ENCODE measurements at regions not wholly inside any gene's neighbourhood (a gene's known extent, or its start where the extent isn't known, plus 50 kb on each side); places are given as distances from the start of the nearest gene placed in this dataset.
"Not testable (repeated sequence)": the region's sequence is repeated elsewhere in the genome, so short reads cannot be mapped to it uniquely, and the experiment has no call there.

DNA sequence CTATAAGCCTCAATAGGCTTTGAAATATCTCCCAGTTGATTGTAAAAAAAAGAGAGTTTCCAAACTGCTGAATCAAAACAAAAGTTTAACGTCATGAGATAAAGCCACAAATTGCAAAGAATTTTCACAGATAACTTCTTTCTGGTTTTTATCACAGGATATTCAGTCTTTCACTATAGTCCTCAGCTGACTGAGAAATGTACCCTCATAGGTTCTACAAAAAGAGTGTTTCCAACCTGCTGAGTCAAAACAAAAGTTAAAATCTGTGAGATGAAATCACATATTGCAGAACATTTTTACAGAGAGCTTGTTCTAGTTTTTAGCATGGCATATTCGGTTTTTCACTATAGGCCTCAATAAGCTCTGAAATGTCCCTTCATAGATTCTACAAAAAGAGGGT lies 559.2 kb downstream of the KCNJ18 start:
- no peak for DNase-seq (ENCODE audit: low read depth in 2 of 2, low spot score in 1 of 2)

- DNase-seq (ENCODE audit: low read depth in 2 of 2, low spot score in 1 of 2) = no peak
Observed at GRCh38 chr17:22253007-22253406, 560.7 kb downstream of the KCNJ18 start.

GRCh38 chr17:22265807-22266206 lies 573.5 kb downstream of the KCNJ18 start:
- DNase-seq (ENCODE audit: low read depth in 2 of 2, low spot score in 1 of 2) = no peak

GRCh38 chr17:22266231-22266630 lies 573.9 kb downstream of the KCNJ18 start:
- DNase-seq (ENCODE audit: low read depth in 2 of 2, low spot score in 1 of 2) = no peak

DNA sequence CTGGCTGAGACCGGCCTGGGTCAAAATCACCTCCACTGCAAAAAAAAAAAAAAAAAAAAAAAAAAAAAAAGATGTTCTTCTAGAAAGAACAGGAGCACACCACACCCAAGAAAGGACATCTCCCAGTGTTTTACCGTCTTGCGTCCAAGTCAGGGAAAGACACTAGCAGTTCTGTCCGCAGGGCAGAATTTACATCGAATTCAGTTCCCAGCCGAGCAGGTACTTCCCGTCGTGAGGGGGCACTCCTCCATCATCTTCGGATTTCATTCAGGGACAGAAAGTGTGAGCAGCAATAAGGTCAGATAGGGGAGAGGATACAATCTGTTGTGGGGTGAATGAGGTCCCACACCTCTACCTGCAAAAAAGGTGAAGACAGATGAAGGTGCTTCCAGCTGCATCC lies 574.7 kb downstream of the KCNJ18 start:
- no peak for DNase-seq (ENCODE audit: low read depth in 2 of 2, low spot score in 1 of 2)

DNA sequence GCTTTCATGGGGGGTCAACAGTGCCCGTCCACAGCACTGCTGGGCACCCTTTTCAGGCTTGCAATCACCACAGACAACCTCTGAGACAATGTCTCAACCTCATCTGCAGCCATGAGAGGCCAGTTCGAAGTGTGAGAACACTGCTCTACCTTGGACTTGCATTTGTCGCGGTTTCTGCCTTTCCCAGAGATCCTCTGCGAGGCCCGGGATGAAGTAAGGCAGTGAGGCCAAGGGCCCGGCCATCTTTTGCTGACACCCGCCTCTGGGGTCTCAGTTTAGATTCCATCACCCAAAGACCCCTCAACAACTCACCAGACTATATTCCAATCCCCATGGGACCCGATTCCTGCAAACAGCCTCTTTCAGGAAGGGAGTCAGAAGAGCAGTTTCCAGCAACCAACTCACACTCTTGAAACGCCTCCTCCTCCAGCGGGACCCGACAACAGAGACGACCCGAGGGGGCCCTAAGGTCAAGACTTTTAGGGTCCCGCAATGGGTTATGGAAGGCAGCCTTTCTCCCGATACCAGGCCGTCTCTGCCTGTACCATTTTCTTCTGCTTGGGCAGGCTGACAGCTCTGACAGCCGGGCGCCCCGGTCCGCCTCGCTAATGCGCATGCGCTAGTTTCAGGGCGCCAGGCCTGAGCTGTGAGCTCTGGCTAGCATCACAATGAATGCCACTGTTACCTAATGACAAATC lies 576.0 kb downstream of the KCNJ18 start:
- DNase-seq (ENCODE audit: low read depth in 2 of 2, low spot score in 1 of 2) = no peak

GRCh38 chr17:22268912-22269220 lies 576.5 kb downstream of the KCNJ18 start:
- DNase-seq (ENCODE audit: low read depth in 2 of 2, low spot score in 1 of 2) = no peak

GRCh38 chr17:22270381-22270780 lies 578.1 kb downstream of the KCNJ18 start:
- no peak for DNase-seq (ENCODE audit: low read depth in 2 of 2, low spot score in 1 of 2)

- DNase-seq (ENCODE audit: low read depth in 2 of 2, low spot score in 1 of 2) = not testable (repeated sequence)
Observed at GRCh38 chr17:22270809-22271208, 578.5 kb downstream of the KCNJ18 start.

DNA sequence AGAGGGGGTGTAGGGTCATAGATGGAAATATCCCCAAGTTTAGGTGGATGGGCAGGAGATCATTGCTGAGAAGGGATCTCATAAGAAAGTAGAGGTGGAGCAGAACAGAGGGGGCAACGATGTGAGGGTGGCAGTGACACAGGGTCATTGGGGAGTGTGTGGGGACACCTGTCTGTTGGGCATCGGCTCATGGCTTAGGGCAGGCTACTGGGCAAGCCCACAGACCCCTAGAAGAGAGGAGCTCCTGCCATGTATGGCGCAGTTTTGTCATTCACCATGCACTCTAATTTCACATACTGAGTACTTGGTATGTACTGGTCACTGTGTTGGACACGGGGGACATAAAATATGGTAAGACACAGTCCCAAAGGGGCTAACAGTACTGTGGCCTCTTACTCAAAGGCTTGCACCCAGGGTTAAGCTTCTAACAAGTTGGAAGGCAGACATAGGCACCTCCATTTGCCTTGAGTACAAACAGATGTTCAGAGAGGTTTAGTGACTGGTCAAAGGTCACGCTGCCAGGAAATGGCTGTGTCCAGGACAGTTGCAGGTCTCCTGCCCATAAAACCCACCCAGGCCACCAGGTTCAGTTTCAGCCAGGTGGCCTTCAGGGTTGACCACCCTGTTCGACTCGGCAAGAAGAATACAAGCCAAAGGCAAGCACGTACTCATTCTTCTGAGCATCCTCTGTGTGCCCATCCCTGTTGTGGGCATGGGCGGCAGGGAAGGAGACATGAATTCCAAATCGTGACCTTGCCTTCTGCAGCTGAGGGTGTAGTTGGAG lies 580.2 kb downstream of the KCNJ18 start:
- no peak for DNase-seq (ENCODE audit: low read depth in 2 of 2, low spot score in 1 of 2)

- DNase-seq (ENCODE audit: low read depth in 2 of 2, low spot score in 1 of 2) = no peak
Observed at GRCh38 chr17:22273308-22273707, 581.0 kb downstream of the KCNJ18 start.

- DNase-seq (ENCODE audit: low read depth in 2 of 2, low spot score in 1 of 2) = no peak
Observed at GRCh38 chr17:22277595-22277994, 585.3 kb downstream of the KCNJ18 start.

DNA sequence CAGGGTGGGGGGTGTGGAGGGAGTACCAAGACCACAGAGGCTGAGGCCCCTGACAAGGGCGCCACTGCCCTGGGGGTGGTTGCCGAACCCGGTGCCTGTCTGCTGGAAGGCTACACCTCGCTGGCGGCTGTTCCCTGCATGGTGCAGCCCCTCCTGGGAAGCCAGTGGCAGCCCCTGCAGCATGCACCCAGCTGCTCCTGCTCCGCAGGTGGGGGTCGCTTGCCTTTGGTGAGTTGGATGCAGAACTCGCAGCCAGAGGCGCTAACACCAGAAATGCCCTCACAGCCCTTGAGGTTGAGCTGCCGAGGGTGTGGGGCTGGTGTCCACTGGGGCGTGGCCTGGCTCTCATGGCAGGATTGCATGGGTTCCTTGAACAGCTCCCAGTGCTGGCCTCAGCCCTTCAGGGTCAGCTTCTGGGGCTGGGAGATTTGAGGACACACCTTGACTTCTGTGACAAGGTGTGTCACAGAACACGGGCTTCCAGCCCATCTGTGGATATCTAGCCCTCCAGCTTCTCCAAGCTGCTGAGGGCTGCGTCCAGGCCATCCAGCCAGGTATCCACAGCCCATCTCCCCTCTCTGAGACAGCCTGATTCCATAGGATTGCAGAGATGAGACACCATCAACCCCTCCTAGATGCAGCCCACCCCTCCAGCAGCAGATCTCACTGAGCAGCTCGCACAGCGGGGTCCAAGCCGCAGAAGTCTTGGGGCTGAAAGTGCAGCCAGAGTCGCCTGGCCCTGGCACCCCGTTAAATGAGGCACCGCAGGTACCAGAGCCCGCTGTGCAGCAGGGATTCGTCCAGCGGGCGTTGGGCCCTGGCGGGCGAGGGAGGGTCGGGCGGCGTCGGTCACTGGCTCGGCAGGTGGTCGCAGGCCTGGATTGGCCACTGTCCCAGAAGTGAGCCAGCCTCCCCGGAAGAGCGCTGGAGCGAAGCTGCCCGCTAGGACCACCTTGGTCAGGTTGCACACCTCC lies 586.3 kb downstream of the KCNJ18 start:
- no peak for DNase-seq (ENCODE audit: low read depth in 2 of 2, low spot score in 1 of 2)

DNA sequence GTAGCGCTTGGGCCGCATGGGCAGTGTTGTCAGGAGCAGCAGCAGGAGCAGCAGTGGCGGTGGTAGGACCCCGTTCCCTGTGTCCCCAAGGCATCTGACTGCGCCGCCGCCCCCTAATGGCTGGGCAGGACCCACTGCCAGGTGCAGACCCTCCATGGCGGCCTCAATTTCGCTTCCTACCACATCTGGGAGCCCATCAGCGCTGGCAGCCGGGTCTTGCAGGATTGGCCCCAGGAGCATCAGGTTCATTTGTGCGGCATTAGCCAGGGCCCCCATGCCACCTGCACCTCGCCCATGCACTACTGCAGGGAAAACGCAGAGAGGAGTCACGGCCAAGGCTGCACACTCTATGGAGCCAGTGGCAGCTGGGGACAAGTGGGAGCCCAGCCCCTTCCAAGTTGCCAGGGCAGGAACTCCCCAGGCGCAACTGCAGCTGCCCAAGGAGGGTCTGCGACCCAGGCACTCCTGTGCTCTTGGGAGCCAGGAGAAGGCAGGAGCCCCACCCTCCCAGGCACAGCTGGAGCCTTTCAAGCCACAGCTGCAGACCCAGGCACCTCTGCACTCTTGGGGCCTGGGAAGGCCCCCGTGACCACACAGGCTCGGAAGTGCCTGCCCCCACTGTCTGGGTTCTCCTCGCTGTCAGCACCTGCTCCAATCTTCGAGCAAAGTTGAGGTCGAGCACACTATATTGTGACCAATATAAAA lies 594.2 kb downstream of the KCNJ18 start:
- no peak for DNase-seq (ENCODE audit: low read depth in 2 of 2, low spot score in 1 of 2)

DNA sequence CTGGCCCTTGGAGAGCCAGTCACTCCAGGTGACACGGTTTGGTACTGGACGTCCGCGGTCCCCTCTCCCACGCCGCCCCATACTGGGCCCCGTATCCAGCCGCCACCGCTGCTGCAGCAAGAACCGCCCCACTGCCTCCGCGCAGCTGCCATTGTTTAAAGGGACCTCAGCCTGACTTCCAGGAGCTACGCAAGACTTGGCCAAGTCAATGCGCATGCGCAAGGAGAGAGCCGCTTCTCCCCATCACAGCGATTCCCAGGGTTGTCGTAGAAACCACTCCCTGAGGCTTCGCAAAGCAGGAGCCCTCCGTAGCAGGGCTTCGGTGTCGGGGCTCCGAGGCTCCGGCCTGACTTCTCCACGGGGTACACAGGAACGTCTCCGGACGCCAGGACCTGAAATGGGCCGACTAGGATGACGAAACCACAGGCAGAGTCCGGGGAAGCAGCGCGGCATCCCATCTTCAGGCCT lies 606.2 kb downstream of the KCNJ18 start:
- DNase-seq (ENCODE audit: low read depth in 2 of 2, low spot score in 1 of 2) = not testable (repeated sequence)

DNA sequence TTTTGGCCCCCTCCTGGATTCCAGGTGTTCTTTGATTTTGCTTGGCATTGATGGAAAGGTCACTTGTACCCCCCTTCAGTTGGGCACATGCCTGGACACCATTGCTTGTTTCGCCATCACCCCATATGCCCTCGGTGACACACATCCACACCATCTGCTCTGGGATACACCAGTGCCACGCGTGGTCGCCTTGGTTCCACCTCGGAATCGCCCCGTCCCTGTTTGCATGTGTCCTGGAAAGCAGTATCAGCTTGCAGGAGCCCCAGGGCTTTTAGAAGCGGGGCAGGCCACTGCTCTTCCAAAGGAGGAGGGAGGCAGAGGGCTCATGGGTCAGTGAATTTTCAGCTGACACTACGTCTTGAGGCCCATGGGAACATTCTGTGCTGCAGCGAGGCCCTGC lies 607.9 kb downstream of the KCNJ18 start:
- no peak for DNase-seq (ENCODE audit: low read depth in 2 of 2, low spot score in 1 of 2)

GRCh38 chr17:22300731-22301352 lies 608.5 kb downstream of the KCNJ18 start:
- no peak for DNase-seq (ENCODE audit: low read depth in 2 of 2, low spot score in 1 of 2)

GRCh38 chr17:22301353-22301745 lies 609.0 kb downstream of the KCNJ18 start:
- DNase-seq (ENCODE audit: low read depth in 2 of 2, low spot score in 1 of 2) = no peak

GRCh38 chr17:22303096-22303495 lies 610.8 kb downstream of the KCNJ18 start:
- no peak for DNase-seq (ENCODE audit: low read depth in 2 of 2, low spot score in 1 of 2)

GRCh38 chr17:22303865-22304264 lies 611.5 kb downstream of the KCNJ18 start:
- DNase-seq (ENCODE audit: low read depth in 2 of 2, low spot score in 1 of 2) = no peak

Measured in stimulated activated CD8-positive, alpha-beta memory T cell treated with anti-CD3 and anti-CD28 coated beads, Interleukin-4, amount 100 ng/mL, for 4 hours (primary cell).